AG04449 (cell line): ENCODE measurements at regions not wholly inside any gene's neighbourhood (a gene's known extent, or its start where the extent isn't known, plus 50 kb on each side); places are given as distances from the start of the nearest gene placed in this dataset.

Source experiments
- CTCF ChIA-PET: fragments of 350-600 bp; formaldehyde crosslinking; extraction: SDS; loops from one replicate; lab custom pipeline; 2021; ENCODE audit warnings: antibody characterized with exemption; lab: Yijun Ruan, JAX
- POLR2A ChIA-PET: fragments of 400-600, 350-600 bp; formaldehyde crosslinking; extraction: SDS; loops from one replicate; lab custom pipeline; 2020; ENCODE audit warnings: antibody characterized with exemption, inconsistent platforms; lab: Yijun Ruan, JAX
- DNase-seq: peaks from one replicate; pipeline ENCODE4 v3.0.0-alpha.2; 2010; ENCODE audit warnings: low read depth, low spot score
- H3K4me3 ChIP-seq: 2 replicates; pipeline ENCODE4 v1.5.1; 2011; ENCODE audit warnings: low read depth, mild to moderate bottlenecking, control low read depth, low read length
- CTCF ChIP-seq: IDR thresholded peaks from one replicate; pipeline ENCODE4 v1.5.1; 2011; ENCODE audit warnings: mild to moderate bottlenecking, moderate library complexity, low read length, control low read depth, inconsistent platforms; ENCODE audit not compliant: insufficient read depth; ENCODE audit errors: missing control alignments

DNA sequence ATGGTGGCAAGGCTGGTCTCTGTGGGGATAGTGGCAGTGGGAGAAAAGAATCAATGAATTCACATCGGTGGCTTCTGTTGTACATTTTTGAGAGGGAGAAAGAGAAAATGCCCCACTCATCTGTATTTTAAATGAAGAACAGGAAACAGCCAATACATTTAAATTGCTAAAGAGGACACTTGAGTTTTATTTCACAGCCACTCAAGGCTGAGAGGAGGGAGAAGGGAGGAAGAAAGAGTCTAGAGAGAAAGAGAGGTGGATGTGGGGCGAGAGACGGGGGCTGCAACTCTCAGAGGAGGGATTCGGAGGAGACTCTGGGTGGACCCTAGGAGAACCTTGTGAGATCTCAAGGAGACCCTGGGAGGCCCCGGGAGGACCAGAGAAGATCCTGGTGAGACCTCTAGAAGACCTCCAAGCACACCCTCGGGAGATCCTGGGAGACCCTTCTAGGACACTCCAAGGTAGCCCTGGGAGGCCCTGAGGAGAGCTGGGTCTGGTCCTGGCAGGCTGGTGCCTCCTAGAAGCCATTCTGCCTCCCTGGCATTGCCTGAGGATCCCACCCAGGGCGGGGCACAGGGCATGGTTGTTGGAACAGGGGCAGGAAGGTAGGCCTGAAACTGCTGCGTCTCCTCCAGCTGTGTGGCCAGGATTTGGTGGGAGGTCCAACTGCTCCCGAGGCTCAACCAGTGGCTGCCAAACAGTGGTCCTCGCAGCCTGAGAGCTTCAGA, 91.0 kb upstream of the SHISAL1 start:
- no peak for TF ChIP-seq CTCF
- POLR2A ChIA-PET, result no interaction called here
- no peak for DNase-seq
- CTCF ChIA-PET, result no interaction called here
- no peak overlapping the region for H3K4me3 ChIP-seq

DNA sequence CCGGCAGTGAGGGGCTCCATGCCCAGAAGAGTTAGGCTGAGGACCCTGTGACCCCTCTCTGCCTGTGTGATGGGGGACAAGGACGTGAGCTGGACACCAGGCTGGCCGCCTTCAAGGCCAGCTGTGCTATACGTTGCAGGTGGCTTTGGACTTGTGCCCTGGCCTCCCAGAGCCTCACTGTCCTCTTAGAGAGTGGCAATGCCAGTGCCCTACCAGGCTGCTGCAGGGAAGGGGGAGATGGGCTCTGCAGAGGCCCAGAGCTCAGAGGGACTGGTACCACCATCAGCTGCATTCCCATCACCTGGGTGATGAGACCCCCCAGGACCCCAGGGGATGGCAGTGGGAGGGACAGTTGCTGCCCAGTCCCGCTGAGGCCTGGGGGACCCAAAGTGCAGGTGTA, 90.4 kb upstream of the SHISAL1 start:
- TF ChIP-seq CTCF, result no peak
- DNase-seq, result no peak
- POLR2A ChIA-PET, result no interaction called here
- CTCF ChIA-PET, result no interaction called here
- no peak overlapping the region for H3K4me3 ChIP-seq

DNA sequence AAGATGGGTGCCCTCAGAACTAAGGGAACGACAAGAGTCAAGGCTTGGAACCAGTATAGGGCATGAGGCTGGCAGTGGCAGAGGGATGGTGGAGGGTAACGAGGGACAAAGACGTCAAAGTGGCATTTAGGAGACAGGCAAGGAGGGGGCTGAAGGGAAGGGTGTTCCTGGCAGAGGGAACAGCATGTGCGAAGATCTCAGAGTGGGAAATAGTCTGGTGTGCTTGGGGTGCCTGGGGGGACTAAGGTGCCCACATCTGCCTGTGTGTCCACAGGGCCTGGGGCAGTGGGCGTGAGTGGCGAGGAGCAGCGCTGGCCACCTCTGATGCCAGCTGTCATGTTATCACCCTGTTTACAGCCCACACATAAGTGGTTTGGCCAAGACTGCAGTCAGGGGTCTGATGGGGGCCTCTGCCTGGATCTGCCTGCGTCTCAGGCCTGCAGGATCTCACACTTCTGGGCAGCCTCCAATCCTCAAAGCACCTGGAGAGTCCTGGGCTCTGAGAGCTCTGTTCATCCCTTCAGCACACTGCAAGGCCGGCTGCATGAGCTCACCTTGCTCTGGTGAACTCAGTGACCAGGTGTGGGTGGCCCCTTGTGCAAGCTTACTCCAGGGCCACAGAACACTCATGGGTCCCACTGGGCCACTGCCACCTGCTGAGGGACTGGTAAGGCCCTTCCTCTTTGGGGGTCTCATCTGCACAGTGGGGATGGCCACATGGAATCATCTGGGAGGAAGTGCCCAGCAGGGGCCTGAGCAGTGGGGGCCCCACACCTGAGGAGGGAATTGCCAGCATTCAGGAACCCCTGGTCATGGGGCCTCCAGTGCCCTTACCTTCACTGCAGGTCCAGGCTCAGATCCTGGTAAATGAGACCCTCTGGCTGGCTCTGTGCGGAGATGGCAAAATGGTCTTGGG, 89.7 kb upstream of the SHISAL1 start:
- H3K4me3 ChIP-seq, result no peak overlapping the region
- ChIA-PET CTCF (no interaction called here), POLR2A (no interaction called here)
- TF ChIP-seq CTCF, result no peak
- DNase-seq, result no peak

DNA sequence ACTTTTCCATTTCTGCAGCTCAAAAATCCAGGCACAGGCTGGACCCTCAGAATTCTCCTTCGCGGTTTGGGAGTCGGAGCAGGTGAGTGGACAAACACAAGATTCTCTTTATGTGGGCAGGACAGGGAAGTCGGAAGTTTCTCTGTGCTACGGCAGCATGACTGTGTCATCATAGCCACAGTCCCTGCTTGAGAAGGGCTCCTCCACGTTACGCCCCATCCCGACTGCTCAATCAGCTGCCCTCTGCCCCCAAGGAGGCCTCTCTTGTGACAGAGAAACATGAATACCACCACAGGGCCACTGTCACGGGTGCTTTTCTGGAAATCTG, 89.0 kb upstream of the SHISAL1 start:
- ChIA-PET POLR2A (no interaction called here), CTCF (no interaction called here)
- TF ChIP-seq CTCF, result no peak
- DNase-seq, result no peak
- H3K4me3 ChIP-seq, result no peak overlapping the region

GRCh38 chr22:44400763-44401060, 88.0 kb upstream of the SHISAL1 start:
- POLR2A ChIA-PET, result no interaction called here
- TF ChIP-seq CTCF, result no peak
- DNase-seq, result no peak

DNA sequence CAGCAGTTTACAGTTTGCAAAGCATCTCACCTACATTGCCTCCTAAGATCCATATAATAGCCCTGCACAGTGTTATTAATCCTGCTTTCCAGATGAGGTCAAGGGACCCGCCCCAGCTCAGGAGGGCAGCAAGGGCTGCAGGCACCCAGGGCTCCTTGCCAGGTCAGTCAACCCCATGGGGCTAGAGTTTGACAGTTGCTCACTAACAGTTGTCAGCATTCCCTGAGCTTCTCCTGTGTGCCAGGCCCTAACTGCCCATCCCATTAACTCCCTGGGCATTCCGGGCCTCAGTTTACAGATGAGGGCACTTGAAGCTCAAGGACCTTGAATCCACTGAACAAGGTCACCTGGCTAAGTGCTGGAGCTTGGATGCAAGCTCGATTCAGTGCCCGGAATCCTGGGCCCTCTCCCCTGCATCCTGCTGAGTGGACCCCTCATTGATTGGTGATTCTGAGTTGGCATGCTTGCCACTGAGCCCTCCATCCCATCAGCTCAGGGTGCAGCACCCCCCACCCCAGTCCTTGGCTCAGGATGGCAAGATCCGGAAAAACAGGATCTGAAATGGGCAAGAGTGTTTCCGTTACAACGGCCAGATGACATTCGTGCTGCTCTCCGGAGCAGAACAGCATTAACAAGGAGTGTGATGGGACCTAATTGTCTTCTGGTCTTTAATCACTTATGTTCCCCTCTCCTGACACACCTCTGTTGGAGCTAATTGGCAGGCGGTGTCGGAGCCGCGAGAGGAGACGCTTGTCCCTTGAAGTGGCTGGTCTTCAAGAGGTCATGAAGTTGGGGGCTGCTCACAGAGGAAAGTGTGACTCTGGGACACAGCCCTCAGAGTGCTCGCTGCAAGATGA, 87.4 kb upstream of the SHISAL1 start:
- DNase-seq, result no peak
- CTCF ChIA-PET, result no interaction called here
- H3K4me3 ChIP-seq, result no peak overlapping the region
- POLR2A ChIA-PET, result no interaction called here
- no peak for TF ChIP-seq CTCF

More at GRCh38 chr22:44400763-44401060, 88.0 kb upstream of the SHISAL1 start:
- no peak overlapping the region for H3K4me3 ChIP-seq
- CTCF ChIA-PET, result no interaction called here
